ENCODE measurements at regions not wholly inside any gene's neighbourhood (a gene's known extent, or its start where the extent isn't known, plus 50 kb on each side); places are given as distances from the start of the nearest gene placed in this dataset.

- TF ChIP-seq, protein P1, sequence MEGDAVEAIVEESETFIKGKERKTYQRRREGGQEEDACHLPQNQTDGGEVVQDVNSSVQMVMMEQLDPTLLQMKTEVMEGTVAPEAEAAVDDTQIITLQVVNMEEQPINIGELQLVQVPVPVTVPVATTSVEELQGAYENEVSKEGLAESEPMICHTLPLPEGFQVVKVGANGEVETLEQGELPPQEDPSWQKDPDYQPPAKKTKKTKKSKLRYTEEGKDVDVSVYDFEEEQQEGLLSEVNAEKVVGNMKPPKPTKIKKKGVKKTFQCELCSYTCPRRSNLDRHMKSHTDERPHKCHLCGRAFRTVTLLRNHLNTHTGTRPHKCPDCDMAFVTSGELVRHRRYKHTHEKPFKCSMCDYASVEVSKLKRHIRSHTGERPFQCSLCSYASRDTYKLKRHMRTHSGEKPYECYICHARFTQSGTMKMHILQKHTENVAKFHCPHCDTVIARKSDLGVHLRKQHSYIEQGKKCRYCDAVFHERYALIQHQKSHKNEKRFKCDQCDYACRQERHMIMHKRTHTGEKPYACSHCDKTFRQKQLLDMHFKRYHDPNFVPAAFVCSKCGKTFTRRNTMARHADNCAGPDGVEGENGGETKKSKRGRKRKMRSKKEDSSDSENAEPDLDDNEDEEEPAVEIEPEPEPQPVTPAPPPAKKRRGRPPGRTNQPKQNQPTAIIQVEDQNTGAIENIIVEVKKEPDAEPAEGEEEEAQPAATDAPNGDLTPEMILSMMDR (IDR thresholded peaks at IDR 0.05): no peak
- TF ChIP-seq EP300 (IDR thresholded peaks at IDR 0.05): no peak
Observed at GRCh38 chr9:91094324-91095088, 267.2 kb downstream of the AUH start.

Data from ovary (tissue), 3 donors.